Epithelial cell of proximal tubule (primary cell): ENCODE measurements at regions not wholly inside any gene's neighbourhood (a gene's known extent, or its start where the extent isn't known, plus 50 kb on each side); places are given as distances from the start of the nearest gene placed in this dataset.
"Not testable (repeated sequence)": the region's sequence is repeated elsewhere in the genome, so short reads cannot be mapped to it uniquely, and the experiment has no call there.

ENCODE experiments used
- DNase-seq: peaks from one replicate; pipeline ENCODE4 v3.0.0-alpha.2; 2011; ENCODE audit warnings: low read depth
- H3K4me3 ChIP-seq: 2 replicates; pipeline ENCODE4 v1.5.1; 2011; ENCODE audit warnings: low read depth, mild to moderate bottlenecking, low read length
- CTCF ChIP-seq: conservative IDR thresholded peaks from 2 replicates; pipeline ENCODE4 v1.5.1; 2012; ENCODE audit warnings: low read depth, mild to moderate bottlenecking, low read length

GRCh38 chr3:82132210-82133069 lies 371.0 kb upstream of the GBE1 start:
- DNase-seq = peak; percentile 48
- TF ChIP-seq CTCF = no peak
- no peak overlapping the region for H3K4me3 ChIP-seq

GRCh38 chr3:82130046-82130445 lies 368.6 kb upstream of the GBE1 start:
- DNase-seq = no peak
- no peak overlapping the region for H3K4me3 ChIP-seq
- TF ChIP-seq CTCF = no peak

- TF ChIP-seq CTCF = no peak
- no peak for DNase-seq
- no peak overlapping the region for H3K4me3 ChIP-seq
These were observed 367.9 kb upstream of the GBE1 start for GRCh38 chr3:82129221-82129801.

GRCh38 chr3:82128271-82128670 lies 366.8 kb upstream of the GBE1 start:
- no peak overlapping the region for H3K4me3 ChIP-seq
- no peak for TF ChIP-seq CTCF
- no peak for DNase-seq

GRCh38 chr3:82122554-82123345 lies 361.3 kb upstream of the GBE1 start:
- no peak for DNase-seq
- no peak overlapping the region for H3K4me3 ChIP-seq
- no peak for TF ChIP-seq CTCF

- no peak for DNase-seq
- H3K4me3 ChIP-seq = no peak overlapping the region
- TF ChIP-seq CTCF = no peak
These were observed 353.1 kb upstream of the GBE1 start for GRCh38 chr3:82114589-82114988.

GRCh38 chr3:82110721-82111120 lies 349.3 kb upstream of the GBE1 start:
- DNase-seq, H3K4me3 ChIP-seq: not testable (repeated sequence)
